ENCODE measurements at regions not wholly inside any gene's neighbourhood (a gene's known extent, or its start where the extent isn't known, plus 50 kb on each side); places are given as distances from the start of the nearest gene placed in this dataset.

DNA sequence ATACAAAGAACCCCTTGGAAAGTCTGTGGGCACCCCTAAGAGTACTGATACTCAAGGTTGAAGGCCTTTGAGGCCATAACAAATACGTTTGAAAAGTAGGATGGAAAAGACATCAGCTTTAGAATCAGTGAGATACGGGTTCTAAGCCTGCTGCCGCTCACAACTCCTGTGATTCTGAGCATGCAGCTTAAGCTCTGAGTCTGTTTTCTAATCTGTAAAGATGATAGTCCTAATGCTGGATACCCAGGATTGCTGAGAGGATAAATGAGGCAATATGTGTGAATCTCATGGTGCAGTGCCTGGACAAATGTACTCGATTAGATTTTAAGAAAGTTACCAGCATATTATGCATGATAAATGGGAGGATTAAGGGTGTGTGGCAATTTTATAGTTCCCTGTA lies 321.0 kb upstream of the HSF2 start:
- TF ChIP-seq EZH2 (IDR thresholded peaks at IDR 0.05; ENCODE audit: insufficient read depth, poor library complexity, severe bottlenecking) (no peak), EZH2phosphoT487 (IDR thresholded peaks at IDR 0.05; ENCODE audit: insufficient read depth, low read depth) (no peak)
